ENCODE measurements at regions not wholly inside any gene's neighbourhood (a gene's known extent, or its start where the extent isn't known, plus 50 kb on each side); places are given as distances from the start of the nearest gene placed in this dataset.

DNA sequence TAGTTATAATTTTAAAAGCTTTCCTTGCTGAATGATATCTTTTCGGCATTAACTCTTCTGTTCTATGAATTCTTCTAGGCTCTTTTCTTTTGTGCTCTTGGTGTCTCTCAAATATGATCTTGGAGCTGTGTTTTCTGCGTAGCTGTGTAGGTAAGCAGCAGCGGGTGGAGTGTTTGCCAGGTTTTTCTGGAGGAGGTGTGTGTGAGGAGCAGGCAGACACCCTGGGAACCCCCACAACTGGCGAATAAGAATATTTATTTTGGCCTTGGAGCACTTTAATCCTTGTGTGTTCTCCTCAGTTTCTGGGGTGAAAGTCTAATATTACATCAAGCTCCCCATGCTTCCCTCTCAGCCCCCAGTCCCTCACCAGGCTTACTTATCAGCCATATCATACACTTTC is 232.0 kb upstream of the FANCL start:
- Histone ChIP-seq H2BK15ac (ENCODE audit: low read length) (no peak overlapping the region), H3K36me3 (ENCODE audit: control insufficient read depth in 2 of 4, insufficient read depth in 4 of 4, low read length in 3 of 4) (no peaks in the 10 kb centered on the region), H2BK5ac (ENCODE audit: low read depth, low read length) (no peak overlapping the region), H4K5ac (ENCODE audit: insufficient read length, low read depth, low read length) (no peak overlapping the region), H3K23me2 (ENCODE audit: low read depth, low read length) (no peaks in the 10 kb centered on the region), H3K56ac (replicated peaks; ENCODE audit: insufficient read length, low read depth, low read length) (no peak overlapping the region), H3K9me3 (ENCODE audit: insufficient read depth in 2 of 2, low read depth in 1 of 2, low read length in 1 of 2) (0 out of 4 replicates have a peak, but pooled peaks cover 0 to 3% of the 10 kb centered on the region in 2 experiments), H3K9ac (replicated peaks in 1 of 4; ENCODE audit: extremely low read depth in 1 of 4, low read depth in 3 of 4, low read length in 3 of 4) (no peak overlapping the region), H3K14ac (ENCODE audit: insufficient read length) (no peak overlapping the region), H2BK12ac (ENCODE audit: low read depth, low read length) (no peak overlapping the region), H3K4me2 (ENCODE audit: insufficient read depth in 1 of 2, low read depth in 2 of 2, low read length in 2 of 2) (no peak overlapping the region), H3K79me1 (ENCODE audit: low read depth, low read length) (no peaks in the 10 kb centered on the region), H3K27ac (ENCODE audit: low read depth, low read length) (no peak overlapping the region), H2BK120ac (replicated peaks; ENCODE audit: low read depth, low read length) (no peak overlapping the region), H3K4ac (replicated peaks; ENCODE audit: insufficient read length, low read depth, low read length) (no peak overlapping the region), H3K4me3 (ENCODE audit: extremely low read depth in 1 of 4, insufficient read depth in 2 of 4, low read depth in 3 of 4, low read length in 4 of 4) (no peak overlapping the region), H4K8ac (ENCODE audit: extremely low read depth, insufficient read depth, low read length) (no peak overlapping the region), H4K20me1 (replicated peaks in 1 of 2; ENCODE audit: control insufficient read depth in 1 of 2, insufficient read depth in 2 of 2, low read length in 2 of 2) (no peaks in the 10 kb centered on the region), H3K79me2 (ENCODE audit: control insufficient read depth in 1 of 2, insufficient read depth in 2 of 2, low read length in 2 of 2) (no peaks in the 10 kb centered on the region), H2AK5ac (ENCODE audit: low read depth, low read length) (no peak overlapping the region), H3K18ac (ENCODE audit: extremely low read depth, low read length) (no peak overlapping the region), H3K4me1 (replicated peaks in 1 of 4; ENCODE audit: control insufficient read depth in 3 of 4, insufficient read depth in 4 of 4, low read length in 3 of 4) (peaks cover 0 to 3% (median 0%) of the 10 kb centered on the region in 4 experiments; a peak in 1 of 7 replicates), H2AFZ (ENCODE audit: low read length) (no peak overlapping the region), H3K23ac (ENCODE audit: insufficient read length) (no peak overlapping the region), H3K27me3 (replicated peaks in 1 of 4; ENCODE audit: control insufficient read depth in 3 of 4, extremely low read depth in 1 of 4, insufficient read depth in 3 of 4, low read length in 3 of 4) (no peaks in the 10 kb centered on the region), H4K91ac (replicated peaks; ENCODE audit: insufficient read length, low read length) (no peak overlapping the region), H2BK20ac (ENCODE audit: low read length) (no peak overlapping the region)
- POLR2A ChIA-PET (ENCODE audit: partially characterized antibody) = no interaction called here
- FAIRE-seq = no peak
- CTCF ChIA-PET (ENCODE audit: partially characterized antibody) = interaction anchor here (1.0 kb wide), 1 partner anchor 81 kb away, joined by 3 read pairs; no protein-coding TSS in a partner anchor
- no peak for TF ChIP-seq CTCF (IDR thresholded peaks at IDR 0.05; ENCODE audit: control extremely low read depth in 1 of 3, insufficient read depth in 1 of 3, low read depth in 1 of 3, low read length in 3 of 3)
- no peak for DNase-seq (ENCODE audit: low read depth in 1 of 2, low spot score in 2 of 2)
- WGBS, 2 experiments (ENCODE audit: extremely low coverage in 1 of 2, insufficient coverage in 1 of 2, insufficient read length in 1 of 2, insufficient replicate concordance in 2 of 2, low coverage in 1 of 2, low lambda C conversion rate in 2 of 2, missing lambda C conversion rate in 1 of 2) = 86% methylated on average over 4 of the region's 4 CpGs; no CpG with 5 or more reads in 1 of the 2 experiments
